NT2/D1 (cell line): ENCODE measurements at regions not wholly inside any gene's neighbourhood (a gene's known extent, or its start where the extent isn't known, plus 50 kb on each side); places are given as distances from the start of the nearest gene placed in this dataset.

Experiments
- SUZ12 ChIP-seq: IDR thresholded peaks from 2 replicates; pipeline ENCODE4 v1.6.1; 2011; ENCODE audit not compliant: insufficient read length, insufficient read depth; ENCODE audit errors: extremely low read depth
- YY1 ChIP-seq: IDR thresholded peaks from 2 replicates; pipeline ENCODE4 v1.6.1; 2011; ENCODE audit not compliant: insufficient read length, insufficient read depth

DNA sequence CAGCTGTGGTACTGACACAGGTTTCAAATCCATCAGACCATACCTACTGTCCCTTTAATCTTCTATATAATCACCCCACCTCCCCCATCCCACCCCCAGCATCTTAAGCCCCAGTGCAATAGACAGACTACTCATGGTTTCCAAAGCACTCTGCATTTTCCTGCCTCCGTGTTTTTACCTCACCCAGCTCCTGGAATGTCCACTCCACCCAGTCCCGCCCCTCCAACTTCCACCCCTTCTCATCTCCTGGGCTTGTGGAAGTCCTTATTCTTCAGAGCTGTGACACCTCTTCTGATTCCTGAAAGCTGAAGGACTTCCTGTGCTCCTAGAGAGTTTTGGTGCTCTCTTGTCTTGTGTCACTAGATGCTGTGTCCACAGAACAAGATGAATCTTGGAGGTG, 94.3 kb downstream of the EFNB1 start:
- no peak for TF ChIP-seq YY1
- TF ChIP-seq SUZ12: no peak
